ENCODE measurements at regions not wholly inside any gene's neighbourhood (a gene's known extent, or its start where the extent isn't known, plus 50 kb on each side); places are given as distances from the start of the nearest gene placed in this dataset.

DNA sequence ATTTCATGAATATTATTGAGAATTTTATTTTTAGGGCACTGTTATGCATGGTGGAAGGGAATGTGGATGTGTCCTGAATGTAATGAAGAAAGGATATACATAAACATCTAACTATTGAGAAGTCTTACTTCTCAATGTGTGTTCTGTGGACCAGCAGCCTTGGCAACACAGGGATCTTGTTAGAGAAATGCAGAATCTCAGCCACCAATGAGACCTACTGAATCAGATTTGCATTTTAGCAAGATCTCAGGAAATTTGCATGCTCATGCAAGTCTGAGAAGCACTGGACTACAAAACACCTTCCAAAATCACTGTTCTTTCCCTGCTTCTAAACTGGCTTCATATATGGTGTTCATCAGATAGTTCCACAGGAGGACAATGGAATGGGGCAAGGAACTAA is 139.7 kb upstream of the WDFY3 start:
- Histone ChIP-seq H3K79me1 (ENCODE audit: low read length) (no peaks in the 10 kb centered on the region), H3K79me2 (ENCODE audit: control insufficient read depth, insufficient read depth, low read length, poor library complexity) (no peaks in the 10 kb centered on the region), H2AFZ (ENCODE audit: insufficient read depth, low read length, poor library complexity) (no peak overlapping the region), H2BK5ac (ENCODE audit: low read depth, low read length, poor library complexity) (no peak overlapping the region), H3K9me3 (ENCODE audit: insufficient read depth, low read depth, low read length) (no peaks in the 10 kb centered on the region), H4K12ac (ENCODE audit: low read depth, low read length) (no peak overlapping the region), H3K23ac (ENCODE audit: low read length) (no peak overlapping the region), H4K8ac (ENCODE audit: low read depth, low read length) (no peak overlapping the region), H3K14ac (ENCODE audit: low read length) (no peak overlapping the region), H3K4me3 (ENCODE audit: low read depth, low read length) (no peak overlapping the region), H2BK120ac (ENCODE audit: insufficient read depth, low read length, poor library complexity) (no peak overlapping the region), H3K4me1 (ENCODE audit: control insufficient read depth in 1 of 2, insufficient read depth in 2 of 2, low read length in 2 of 2) (no peaks in the 10 kb centered on the region), H2BK12ac (ENCODE audit: low read length) (no peak overlapping the region), H3K4me2 (ENCODE audit: low read length) (no peak overlapping the region), H3K36me3 (ENCODE audit: control insufficient read depth in 1 of 2, insufficient read depth in 2 of 2, low read length in 2 of 2) (no peaks in the 10 kb centered on the region), H2AK5ac (ENCODE audit: low read length) (no peak overlapping the region), H3K27ac (ENCODE audit: low read depth, low read length) (no peak overlapping the region), H3K27me3 (ENCODE audit: insufficient read depth, low read length) (no peaks in the 10 kb centered on the region), H3K18ac (ENCODE audit: low read length) (no peak overlapping the region), H4K91ac (ENCODE audit: low read depth, low read length) (no peak overlapping the region), H3K9ac (ENCODE audit: low read length) (no peak overlapping the region), H3K4ac (ENCODE audit: low read depth, low read length) (no peak overlapping the region)
- no peak for DNase-seq

DNA sequence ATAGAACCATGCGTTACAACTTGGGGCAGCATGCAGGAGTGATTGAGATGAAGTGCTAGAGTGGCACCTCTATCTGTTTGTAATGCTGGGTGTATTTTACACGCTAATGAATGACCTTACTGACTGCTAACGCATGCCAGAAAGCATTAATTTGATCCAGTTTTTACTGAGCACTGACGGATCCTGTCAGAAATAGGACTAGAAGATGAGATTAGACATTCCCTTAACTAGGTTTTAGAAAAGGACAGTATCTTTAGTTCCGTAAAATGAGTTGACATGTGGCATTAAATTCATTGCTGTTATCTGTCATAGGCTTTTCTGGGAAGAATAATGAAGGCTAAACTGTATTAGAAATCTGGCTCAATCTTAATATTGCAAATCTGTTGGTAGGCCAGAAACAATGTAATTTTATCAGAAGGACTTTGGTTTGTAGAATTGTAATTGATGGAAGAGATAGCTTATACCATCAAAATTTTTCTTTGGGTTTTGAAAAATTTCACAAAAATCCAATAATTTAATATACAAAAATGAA is 140.4 kb upstream of the WDFY3 start:
- Histone ChIP-seq H3K23ac (ENCODE audit: low read length) (no peak overlapping the region), H2AK5ac (ENCODE audit: low read length) (no peak overlapping the region), H4K8ac (ENCODE audit: low read depth, low read length) (no peak overlapping the region), H3K36me3 (ENCODE audit: control insufficient read depth in 1 of 2, insufficient read depth in 2 of 2, low read length in 2 of 2) (no peaks in the 10 kb centered on the region), H3K79me2 (ENCODE audit: control insufficient read depth, insufficient read depth, low read length, poor library complexity) (no peaks in the 10 kb centered on the region), H3K9me3 (ENCODE audit: insufficient read depth, low read depth, low read length) (no peaks in the 10 kb centered on the region), H3K27ac (ENCODE audit: low read depth, low read length) (no peak overlapping the region), H3K9ac (ENCODE audit: low read length) (no peak overlapping the region), H3K4me3 (ENCODE audit: low read depth, low read length) (no peak overlapping the region), H3K4ac (ENCODE audit: low read depth, low read length) (no peak overlapping the region), H4K91ac (ENCODE audit: low read depth, low read length) (no peak overlapping the region), H3K27me3 (ENCODE audit: insufficient read depth, low read length) (no peaks in the 10 kb centered on the region), H2BK5ac (ENCODE audit: low read depth, low read length, poor library complexity) (no peak overlapping the region), H2BK120ac (ENCODE audit: insufficient read depth, low read length, poor library complexity) (no peak overlapping the region), H3K18ac (ENCODE audit: low read length) (no peak overlapping the region), H2AFZ (ENCODE audit: insufficient read depth, low read length, poor library complexity) (no peak overlapping the region), H2BK12ac (ENCODE audit: low read length) (no peak overlapping the region), H3K79me1 (ENCODE audit: low read length) (no peaks in the 10 kb centered on the region), H3K14ac (ENCODE audit: low read length) (no peak overlapping the region), H3K4me1 (ENCODE audit: control insufficient read depth in 1 of 2, insufficient read depth in 2 of 2, low read length in 2 of 2) (no peaks in the 10 kb centered on the region), H3K4me2 (ENCODE audit: low read length) (no peak overlapping the region), H4K12ac (ENCODE audit: low read depth, low read length) (no peak overlapping the region)
- DNase-seq = no peak
- WGBS (ENCODE audit: extremely low coverage, insufficient coverage, insufficient read length) = no CpG with 5 or more reads among the region's 5 CpGs

DNA sequence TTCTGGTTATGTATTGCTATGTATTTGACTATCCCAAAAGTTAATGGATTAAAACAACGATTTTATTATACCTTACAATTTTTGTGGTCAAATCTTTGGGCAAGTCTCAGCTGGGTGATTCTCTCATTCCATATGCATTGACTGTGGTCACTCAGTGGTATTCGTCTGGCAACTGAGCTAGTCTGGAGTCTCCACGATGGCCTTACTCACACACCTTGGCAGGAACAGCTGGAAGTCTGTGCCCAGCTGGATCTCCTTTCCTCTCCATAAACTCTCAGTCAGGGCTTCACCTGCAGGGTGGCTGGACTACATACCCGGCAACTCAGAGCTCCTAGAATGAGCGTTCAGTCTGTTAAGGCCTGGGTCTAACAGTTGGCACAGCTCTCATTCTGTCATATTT is 141.1 kb upstream of the WDFY3 start:
- WGBS (ENCODE audit: extremely low coverage, insufficient coverage, insufficient read length) = no CpG with 5 or more reads among the region's 5 CpGs
- Histone ChIP-seq H3K4me3 (ENCODE audit: low read depth, low read length) (no peak overlapping the region), H3K18ac (ENCODE audit: low read length) (no peak overlapping the region), H3K9me3 (ENCODE audit: insufficient read depth, low read depth, low read length) (no peaks in the 10 kb centered on the region), H3K9ac (ENCODE audit: low read length) (no peak overlapping the region), H3K4ac (ENCODE audit: low read depth, low read length) (no peak overlapping the region), H3K27ac (ENCODE audit: low read depth, low read length) (no peak overlapping the region), H4K12ac (ENCODE audit: low read depth, low read length) (no peak overlapping the region), H2AFZ (ENCODE audit: insufficient read depth, low read length, poor library complexity) (peak overlapping the region; percentile 17), H2BK120ac (ENCODE audit: insufficient read depth, low read length, poor library complexity) (no peak overlapping the region), H3K14ac (ENCODE audit: low read length) (no peak overlapping the region), H2AK5ac (ENCODE audit: low read length) (no peak overlapping the region), H4K91ac (ENCODE audit: low read depth, low read length) (no peak overlapping the region), H3K27me3 (ENCODE audit: insufficient read depth, low read length) (no peaks in the 10 kb centered on the region), H4K8ac (ENCODE audit: low read depth, low read length) (no peak overlapping the region), H3K36me3 (ENCODE audit: control insufficient read depth in 1 of 2, insufficient read depth in 2 of 2, low read length in 2 of 2) (no peaks in the 10 kb centered on the region), H3K4me1 (ENCODE audit: control insufficient read depth in 1 of 2, insufficient read depth in 2 of 2, low read length in 2 of 2) (no peaks in the 10 kb centered on the region), H3K23ac (ENCODE audit: low read length) (no peak overlapping the region), H3K79me2 (ENCODE audit: control insufficient read depth, insufficient read depth, low read length, poor library complexity) (no peaks in the 10 kb centered on the region), H3K79me1 (ENCODE audit: low read length) (no peaks in the 10 kb centered on the region), H2BK12ac (ENCODE audit: low read length) (no peak overlapping the region), H3K4me2 (ENCODE audit: low read length) (no peak overlapping the region), H2BK5ac (ENCODE audit: low read depth, low read length, poor library complexity) (no peak overlapping the region)
- DNase-seq = no peak

DNA sequence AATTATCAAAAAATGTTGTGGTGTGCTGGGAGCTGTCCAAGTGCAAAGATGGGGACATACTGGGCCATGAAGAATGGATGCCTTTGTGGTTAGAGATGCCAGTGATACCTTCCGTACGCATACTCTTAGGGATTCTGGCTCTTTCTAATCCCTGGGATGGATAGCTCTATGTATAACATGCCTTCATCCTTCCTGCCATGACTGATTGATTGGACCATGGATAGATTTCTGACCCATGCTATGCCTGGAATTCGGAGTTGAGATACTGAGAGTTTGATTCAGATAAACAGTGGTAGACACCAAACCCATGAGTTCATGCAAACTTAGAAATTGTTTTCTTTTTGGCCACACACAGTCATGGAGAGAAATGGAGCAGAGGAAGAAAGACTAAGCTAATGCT is 147.2 kb upstream of the WDFY3 start:
- no peak overlapping the region for H2BK12ac ChIP-seq (ENCODE audit: low read length)
- no peak overlapping the region for H4K12ac ChIP-seq (ENCODE audit: low read depth, low read length)
- H3K23ac ChIP-seq (ENCODE audit: low read length) = no peak overlapping the region
- no peaks in the 10 kb centered on the region for H3K9me3 ChIP-seq (ENCODE audit: insufficient read depth, low read depth, low read length)
- no peaks in the 10 kb centered on the region for H3K27me3 ChIP-seq (ENCODE audit: insufficient read depth, low read length)
- no peak overlapping the region for H3K4me2 ChIP-seq (ENCODE audit: low read length)
- no peak overlapping the region for H3K9ac ChIP-seq (ENCODE audit: low read length)
- H4K8ac ChIP-seq (ENCODE audit: low read depth, low read length) = no peak overlapping the region
- H2AFZ ChIP-seq (ENCODE audit: insufficient read depth, low read length, poor library complexity) = no peak overlapping the region
- H3K4ac ChIP-seq (ENCODE audit: low read depth, low read length) = no peak overlapping the region
- no peak overlapping the region for H3K14ac ChIP-seq (ENCODE audit: low read length)
- no CpG with 5 or more reads among the region's 3 CpGs for WGBS (ENCODE audit: extremely low coverage, insufficient coverage, insufficient read length)
- no peaks in the 10 kb centered on the region for H3K36me3 ChIP-seq (ENCODE audit: control insufficient read depth in 1 of 2, insufficient read depth in 2 of 2, low read length in 2 of 2)
- H3K27ac ChIP-seq (ENCODE audit: low read depth, low read length) = no peak overlapping the region
- no peak overlapping the region for H3K18ac ChIP-seq (ENCODE audit: low read length)
- H4K91ac ChIP-seq (ENCODE audit: low read depth, low read length) = no peak overlapping the region
- no peak for DNase-seq
- no peaks in the 10 kb centered on the region for H3K4me1 ChIP-seq (ENCODE audit: control insufficient read depth in 1 of 2, insufficient read depth in 2 of 2, low read length in 2 of 2)
- H2BK120ac ChIP-seq (ENCODE audit: insufficient read depth, low read length, poor library complexity) = no peak overlapping the region
- no peak overlapping the region for H2BK5ac ChIP-seq (ENCODE audit: low read depth, low read length, poor library complexity)
- no peaks in the 10 kb centered on the region for H3K79me2 ChIP-seq (ENCODE audit: control insufficient read depth, insufficient read depth, low read length, poor library complexity)
- H3K79me1 ChIP-seq (ENCODE audit: low read length) = no peaks in the 10 kb centered on the region
- H2AK5ac ChIP-seq (ENCODE audit: low read length) = no peak overlapping the region
- H3K4me3 ChIP-seq (ENCODE audit: low read depth, low read length) = no peak overlapping the region

Measured in trophoblast cell (in vitro differentiated cells and primary cell).